HG02970 (cell line): ENCODE measurements at regions not wholly inside any gene's neighbourhood (a gene's known extent, or its start where the extent isn't known, plus 50 kb on each side); places are given as distances from the start of the nearest gene placed in this dataset.

Experiments used
- ATAC-seq: cut with Tn5 transposase; IDR thresholded peaks from one replicate; pipeline ENCODE4 v1.9.1; 2021; ENCODE audit warnings: mild to moderate bottlenecking, moderate library complexity, moderate number of reproducible peaks; ENCODE audit not compliant: unreplicated experiment, low FRiP score

DNA sequence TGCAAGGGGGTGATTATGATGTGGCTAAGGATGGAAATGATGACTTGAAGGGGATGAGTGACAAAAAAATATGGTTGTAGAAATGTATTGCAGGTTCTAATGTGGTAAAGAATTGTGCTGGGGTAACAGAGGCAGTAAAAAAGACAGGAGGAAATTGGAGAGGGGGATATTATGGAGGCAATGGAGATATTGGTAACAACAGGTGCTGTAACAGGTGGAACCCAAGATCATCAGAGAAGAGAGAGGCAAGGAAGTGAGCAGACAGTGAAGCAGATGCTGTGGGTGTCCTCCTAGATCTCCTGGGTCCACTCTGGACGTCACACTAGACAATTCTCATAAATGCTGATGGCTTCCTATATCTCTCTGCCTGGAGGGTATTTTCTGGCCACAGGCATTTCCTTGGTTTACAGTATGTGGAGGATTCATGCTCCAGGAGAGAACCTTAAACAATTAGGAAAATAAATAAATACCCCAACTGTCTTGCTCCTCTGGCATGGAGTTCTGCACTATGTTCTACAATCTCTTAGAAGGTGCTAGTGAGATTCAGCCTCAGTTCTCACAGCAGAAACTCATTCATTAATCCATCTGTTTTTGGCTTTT, 620.3 kb upstream of the PLXNA2 start:
- ATAC-seq, result no peak

DNA sequence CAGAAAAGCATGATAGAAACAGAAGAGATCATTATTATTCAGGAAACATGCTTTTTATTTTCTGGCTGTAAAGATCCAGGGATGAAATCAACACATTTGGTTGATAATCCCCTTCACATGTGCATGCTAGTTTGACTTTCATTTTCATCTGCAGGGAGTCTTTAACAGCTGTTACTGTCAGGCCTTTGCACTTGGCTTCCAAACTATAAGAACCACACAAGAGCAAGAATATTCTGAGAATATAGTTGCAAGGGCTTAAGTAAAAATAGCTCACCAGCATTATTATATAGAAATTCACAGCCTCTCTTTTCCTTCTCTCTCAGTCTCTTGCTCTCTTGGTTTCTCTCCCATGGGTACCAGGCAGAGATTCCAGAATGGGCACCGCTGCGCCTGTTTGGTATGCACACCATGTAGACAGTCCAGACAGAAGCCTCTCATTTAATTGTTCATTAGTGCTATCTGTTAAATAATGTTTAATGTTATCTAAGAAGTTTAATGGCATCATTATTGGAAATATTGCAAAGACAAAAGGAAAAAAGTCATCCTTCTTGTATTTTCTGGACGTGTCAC, 622.3 kb upstream of the PLXNA2 start:
- ATAC-seq, result no peak

DNA sequence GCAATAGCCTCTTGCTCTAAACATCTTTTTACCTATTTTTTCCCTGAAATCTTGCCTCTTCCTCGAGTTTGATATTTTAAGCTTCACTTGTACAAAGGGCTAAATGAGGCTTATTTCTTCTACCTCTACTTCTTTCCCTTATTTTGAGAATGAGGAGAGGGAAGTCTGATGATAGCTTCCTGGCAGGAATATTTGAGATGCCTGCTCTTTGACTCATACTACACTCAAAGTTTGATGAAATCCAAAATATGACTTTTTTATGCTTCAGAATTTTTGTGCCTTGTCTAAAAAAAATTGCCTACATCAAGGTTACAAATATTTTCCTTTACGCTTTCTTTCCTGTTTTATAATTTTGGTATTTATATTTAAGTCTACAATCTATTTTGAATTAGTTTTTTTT, 624.4 kb upstream of the PLXNA2 start:
- no peak for ATAC-seq

DNA sequence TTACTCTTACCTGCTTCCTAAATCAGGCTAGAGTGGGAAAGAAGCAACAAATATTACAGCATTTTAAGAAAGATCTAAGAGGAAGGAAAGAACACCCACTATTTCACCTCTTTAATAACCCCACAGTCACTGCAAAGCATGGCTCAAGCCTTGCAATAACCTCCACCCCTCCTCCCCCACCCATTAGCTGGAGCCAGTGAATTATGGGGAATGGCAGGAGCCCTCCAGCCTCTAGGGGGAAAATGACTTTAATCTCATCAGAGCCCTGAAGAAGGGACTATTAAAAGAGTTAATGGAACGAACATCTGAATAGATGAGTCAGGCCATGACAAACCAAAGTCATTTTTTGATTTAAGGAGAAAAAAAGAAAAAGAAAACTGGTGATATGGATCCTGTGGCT, 630.7 kb upstream of the PLXNA2 start:
- no peak for ATAC-seq

GRCh38 chr1:208879022-208879421, 634.8 kb upstream of the PLXNA2 start:
- ATAC-seq, result no peak

DNA sequence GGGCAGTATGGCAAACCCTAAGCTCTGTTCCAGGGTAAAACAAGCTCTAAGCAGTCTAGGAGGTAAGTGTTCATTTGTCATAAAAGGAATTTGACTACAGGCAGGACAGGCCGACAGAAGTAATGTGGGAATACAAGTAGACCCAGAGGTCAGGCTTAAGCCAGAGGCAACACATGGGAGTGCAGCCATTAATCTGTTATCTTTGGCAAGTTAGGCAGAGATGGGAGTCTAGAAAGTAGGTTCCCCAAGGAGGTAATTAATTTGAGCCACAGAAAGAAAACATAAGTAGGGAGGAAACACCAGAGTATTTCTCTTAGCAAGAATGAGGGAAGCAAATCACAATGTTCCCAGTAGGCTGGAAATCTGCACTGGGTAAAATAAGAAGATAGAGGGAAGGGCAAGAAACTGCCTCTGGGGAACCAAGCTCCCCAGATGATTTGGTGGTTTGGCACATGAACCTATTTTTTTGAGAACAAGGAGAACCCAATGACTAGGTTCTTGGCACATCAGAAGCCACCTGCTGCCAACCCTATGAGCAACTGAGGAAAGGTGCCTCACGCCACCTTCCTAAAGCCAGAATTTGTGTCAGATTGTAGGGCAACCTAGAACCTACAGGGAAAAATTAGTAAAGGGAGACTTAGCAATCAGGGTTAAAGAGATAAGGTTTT, 636.4 kb upstream of the PLXNA2 start:
- ATAC-seq, result no peak

DNA sequence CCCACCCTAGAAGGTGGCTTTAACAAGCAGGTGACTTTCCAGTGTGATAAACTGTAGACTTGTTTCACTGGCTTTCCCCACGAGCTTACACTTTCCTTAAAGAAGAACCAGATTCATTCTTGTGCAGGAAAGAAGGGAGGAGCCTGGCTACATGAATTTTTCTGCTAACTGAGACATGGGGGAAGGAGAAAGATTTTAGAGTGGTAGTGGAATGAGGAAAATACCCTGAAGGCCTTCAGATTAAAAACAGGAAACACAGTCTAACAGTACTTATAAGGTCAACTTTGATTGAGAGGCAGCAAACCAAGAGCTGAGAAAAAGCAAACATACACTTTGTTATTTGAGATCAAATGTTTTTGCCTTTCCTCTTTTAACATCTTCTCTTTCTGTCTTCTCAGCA, 640.9 kb upstream of the PLXNA2 start:
- ATAC-seq, result no peak

DNA sequence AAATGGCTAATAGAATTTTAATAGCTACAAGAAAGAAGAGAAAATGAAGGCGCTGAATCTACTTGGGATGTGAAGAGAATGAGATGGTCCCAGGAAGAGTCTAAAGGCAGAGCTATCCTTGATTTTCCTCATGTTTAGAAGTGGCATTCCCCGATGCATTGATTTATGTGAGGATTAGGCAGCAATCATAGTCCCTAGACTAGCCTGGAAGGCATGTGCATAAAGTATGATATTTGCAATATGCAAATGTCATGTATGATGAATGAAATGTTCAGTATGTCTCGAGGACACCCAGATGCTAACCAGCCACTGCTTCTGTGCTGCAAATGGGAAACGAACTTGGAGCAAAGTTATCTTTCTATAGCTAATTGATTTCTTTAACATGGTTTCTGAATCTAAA, 641.5 kb upstream of the PLXNA2 start:
- ATAC-seq, result no peak

- no peak for ATAC-seq
These were observed 644.2 kb upstream of the PLXNA2 start for GRCh38 chr1:208888376-208888775.

DNA sequence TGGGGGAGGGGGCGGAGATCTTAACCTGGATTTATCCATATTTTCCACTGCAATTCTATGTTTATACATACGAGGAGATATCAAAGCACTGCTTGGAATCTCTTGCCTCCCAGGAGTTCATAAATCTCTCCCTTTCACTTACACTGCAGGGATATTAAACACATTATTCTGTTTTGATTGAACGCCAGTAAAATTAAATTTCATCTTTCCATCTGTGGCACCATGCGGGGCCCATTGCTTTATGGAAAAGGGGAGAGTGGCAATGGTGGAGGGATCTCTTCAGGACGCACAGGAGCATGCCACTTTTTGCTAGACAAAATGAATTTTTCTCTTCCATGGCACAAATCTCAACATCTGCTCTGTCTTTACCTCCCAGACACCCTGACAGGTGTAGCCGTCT, 648.0 kb upstream of the PLXNA2 start:
- ATAC-seq, result no peak

GRCh38 chr1:208893251-208893650, 649.1 kb upstream of the PLXNA2 start:
- ATAC-seq, result no peak

DNA sequence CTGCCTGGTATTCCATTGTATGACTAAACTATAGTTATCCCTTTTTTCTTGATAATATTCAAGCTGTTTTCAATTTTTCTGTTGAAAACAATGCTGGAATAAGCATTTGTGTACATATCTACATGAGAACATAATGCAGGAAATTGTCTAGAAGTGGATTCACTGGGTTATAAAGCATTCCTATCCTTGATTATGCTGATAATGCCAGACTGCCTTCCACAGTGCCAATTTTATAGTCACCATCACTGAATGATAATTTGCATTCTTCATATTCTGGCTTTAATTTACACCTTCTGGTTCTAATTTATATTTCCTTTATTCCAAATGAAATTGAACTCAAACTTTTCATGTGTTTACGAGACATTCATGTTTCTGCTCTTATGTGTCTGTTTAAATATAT, 651.0 kb upstream of the PLXNA2 start:
- ATAC-seq, result no peak

- no peak for ATAC-seq
These were observed 651.6 kb upstream of the PLXNA2 start for GRCh38 chr1:208895820-208896219.

DNA sequence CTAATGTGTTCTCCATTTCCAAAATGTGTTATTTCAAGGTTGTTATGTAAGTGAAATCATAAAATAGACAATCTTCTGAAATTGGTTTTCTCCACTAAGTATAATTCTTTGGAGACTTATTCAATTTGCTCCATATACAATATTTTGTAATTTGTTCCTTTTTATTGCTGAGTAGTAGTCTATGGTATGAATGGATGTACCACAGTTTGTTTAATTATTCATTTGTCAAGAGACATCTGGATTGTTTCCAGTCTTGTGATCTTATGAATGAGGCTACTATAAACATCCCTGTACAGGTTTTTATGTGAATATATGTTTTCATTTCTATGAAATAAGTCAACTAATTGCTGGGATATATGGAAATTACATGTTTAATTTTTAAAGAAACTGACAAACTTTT, 652.6 kb upstream of the PLXNA2 start:
- ATAC-seq, result no peak

GRCh38 chr1:208899438-208899837, 655.3 kb upstream of the PLXNA2 start:
- no peak for ATAC-seq

GRCh38 chr1:208903251-208903905, 659.2 kb upstream of the PLXNA2 start:
- ATAC-seq, result no peak

- ATAC-seq, result no peak
These were observed 663.6 kb upstream of the PLXNA2 start for GRCh38 chr1:208907790-208908189.

- ATAC-seq, result no peak
These were observed 665.1 kb upstream of the PLXNA2 start for GRCh38 chr1:208909011-208909984.

- ATAC-seq, result no peak
These were observed 666.0 kb upstream of the PLXNA2 start for GRCh38 chr1:208910161-208910560.

GRCh38 chr1:208917281-208917680, 666.2 kb upstream of the CAMK1G start:
- no peak for ATAC-seq

GRCh38 chr1:208917723-208918122, 665.8 kb upstream of the CAMK1G start:
- no peak for ATAC-seq
